Midbrain (tissue), 1 donor: ENCODE measurements at regions not wholly inside any gene's neighbourhood (a gene's known extent, or its start where the extent isn't known, plus 50 kb on each side); places are given as distances from the start of the nearest gene placed in this dataset.

ENCODE experiments used
- DNase-seq: peaks from one replicate; lab custom pipeline; 2025; lab: John Stamatoyannopoulos, UW

DNA sequence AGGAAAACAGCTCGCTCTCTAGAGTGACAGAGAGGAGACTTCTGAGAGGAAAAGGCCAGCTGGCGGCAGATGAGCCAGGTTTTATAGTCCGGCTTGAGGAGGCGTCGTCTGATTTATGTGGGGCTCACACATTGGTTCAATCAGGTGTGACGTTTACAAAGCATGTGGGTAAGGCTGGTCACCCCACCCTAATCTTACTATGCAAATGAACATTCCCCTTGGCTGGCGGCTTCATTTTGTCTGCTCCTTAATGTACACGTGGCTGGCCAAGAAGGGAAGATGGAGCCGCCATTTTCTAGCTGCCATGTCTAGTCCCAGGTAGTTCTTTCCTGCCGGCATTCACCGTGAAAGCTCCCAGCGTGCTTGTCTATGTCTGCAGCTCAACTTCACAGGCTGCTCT lies 299.1 kb upstream of the SPRED2 start:
- no peak for DNase-seq

DNA sequence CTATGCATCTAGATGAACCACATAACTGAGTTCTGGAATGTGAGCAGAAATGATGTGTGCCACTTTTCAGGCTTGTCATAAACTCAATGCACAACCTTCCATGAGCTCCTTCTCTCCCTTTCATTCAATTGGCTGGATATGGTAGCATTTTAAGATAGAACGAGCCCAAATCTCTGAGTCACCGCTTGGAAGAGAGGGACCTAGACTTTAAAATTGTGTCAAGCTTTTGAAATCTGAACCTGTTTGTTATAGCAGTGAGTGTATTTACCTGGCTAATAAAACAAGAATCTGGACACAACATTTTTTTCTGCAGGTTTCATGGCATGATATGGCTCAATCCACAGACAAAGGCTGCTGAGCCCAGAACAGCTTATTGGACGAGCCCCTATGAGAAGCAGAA lies 297.8 kb upstream of the SPRED2 start:
- no peak for DNase-seq

DNA sequence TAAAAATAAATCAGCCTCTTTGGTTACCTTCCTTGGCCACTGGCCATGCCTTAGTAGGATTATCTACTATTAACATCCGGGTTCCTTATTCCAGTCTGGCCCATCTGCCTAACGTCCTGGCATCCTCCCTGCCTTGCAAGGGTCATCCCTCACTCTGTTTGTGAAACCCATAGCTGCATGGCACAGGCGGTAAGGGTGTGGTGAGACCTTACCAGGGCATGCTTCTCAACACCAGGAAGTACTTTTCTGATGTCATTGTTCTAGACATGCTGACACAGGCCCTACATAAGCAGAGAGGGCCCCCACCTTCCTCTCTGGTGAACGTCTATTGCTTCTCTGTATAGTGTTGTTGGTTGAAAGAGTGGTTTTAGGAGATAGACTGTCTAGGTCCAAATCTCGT lies 296.8 kb upstream of the SPRED2 start:
- no peak for DNase-seq

DNA sequence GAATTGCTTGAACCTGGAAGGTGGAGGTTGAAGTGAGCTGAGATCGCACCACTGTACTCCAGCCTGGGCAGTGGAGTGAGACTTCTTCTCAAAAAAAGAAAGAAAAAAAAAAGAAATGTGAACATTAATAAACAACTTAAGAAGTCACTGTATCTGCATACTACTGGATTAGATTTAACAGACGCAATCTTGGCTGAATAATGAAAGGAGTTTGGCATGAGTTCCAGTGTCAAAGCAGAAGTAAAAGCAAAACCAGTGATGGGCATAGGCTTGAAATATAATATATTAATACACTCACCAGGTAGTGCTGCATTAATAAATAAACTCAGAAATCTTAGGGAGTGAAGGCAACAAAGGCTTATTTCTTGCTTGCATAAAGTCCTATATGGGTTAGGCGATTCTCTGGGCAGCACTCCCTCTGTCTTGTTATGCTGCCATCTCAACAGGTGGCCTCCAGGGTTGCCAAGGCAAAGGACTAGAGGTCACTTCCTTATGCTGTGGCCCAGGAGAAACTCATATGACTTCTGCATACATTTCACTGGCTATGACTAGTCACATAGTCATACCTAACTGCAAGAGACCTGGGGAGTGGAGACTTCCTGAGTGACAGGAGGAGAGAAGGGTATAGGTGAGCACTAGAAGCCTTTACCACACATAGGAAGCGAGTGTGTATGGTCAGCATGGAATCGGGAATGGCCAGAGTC lies 296.2 kb upstream of the SPRED2 start:
- DNase-seq, result no peak

DNA sequence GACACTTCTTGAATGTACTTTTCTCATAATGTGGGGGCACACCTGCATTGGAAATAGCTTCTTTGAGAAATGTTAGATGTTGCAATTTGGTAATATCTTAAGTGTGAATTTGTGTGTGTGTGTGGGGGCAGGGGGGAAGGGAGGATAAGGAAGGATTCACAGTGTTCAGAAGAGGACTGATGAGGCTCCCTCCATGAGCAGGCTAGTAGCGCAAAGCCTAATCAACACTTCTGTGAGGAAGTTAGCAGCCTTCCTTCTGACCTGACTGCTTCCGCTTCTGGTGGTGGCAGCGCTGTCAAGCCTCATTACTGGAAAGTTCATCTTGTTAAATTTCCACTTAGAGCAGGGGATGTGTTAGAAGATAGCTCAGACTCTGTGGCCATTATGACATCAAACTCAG lies 295.4 kb upstream of the SPRED2 start:
- no peak for DNase-seq

DNA sequence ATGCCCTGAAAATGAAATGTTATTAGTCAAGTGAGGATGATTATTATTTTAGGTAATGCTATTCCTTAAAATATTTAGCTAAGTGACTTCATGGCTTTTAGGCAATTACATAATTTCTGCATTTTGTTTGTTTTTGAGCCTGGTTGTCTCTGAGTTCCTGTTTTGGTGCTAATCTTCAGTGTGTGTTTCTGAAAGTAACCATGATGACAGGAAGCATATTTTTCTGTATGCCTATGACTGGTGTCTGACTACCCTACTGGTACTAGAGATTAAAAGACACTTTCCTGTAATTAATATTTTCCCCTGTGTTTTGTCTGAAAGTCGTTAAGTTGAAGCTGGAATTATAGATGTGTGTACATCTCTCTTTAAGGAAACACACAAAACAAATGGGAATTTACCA lies 295.0 kb upstream of the SPRED2 start:
- no peak for DNase-seq

DNA sequence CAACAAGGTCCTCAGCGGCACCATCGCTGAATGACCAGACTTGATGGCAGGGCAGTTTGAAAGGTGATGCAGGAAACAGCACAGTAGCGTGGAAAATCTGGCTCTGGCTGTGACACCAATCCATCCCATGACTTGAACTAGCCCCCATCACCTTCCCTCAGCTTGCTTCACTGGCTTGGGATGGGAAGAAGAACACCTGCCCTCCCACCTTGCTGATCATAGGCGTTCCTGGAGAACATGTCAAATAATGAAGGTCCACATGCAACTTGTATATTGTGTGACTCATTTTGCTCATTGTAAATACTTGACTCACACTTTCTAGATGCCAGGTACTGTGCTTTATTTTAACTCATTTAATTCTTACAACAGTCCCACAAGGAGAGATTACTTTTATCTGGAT lies 292.4 kb upstream of the SPRED2 start:
- no peak for DNase-seq

DNA sequence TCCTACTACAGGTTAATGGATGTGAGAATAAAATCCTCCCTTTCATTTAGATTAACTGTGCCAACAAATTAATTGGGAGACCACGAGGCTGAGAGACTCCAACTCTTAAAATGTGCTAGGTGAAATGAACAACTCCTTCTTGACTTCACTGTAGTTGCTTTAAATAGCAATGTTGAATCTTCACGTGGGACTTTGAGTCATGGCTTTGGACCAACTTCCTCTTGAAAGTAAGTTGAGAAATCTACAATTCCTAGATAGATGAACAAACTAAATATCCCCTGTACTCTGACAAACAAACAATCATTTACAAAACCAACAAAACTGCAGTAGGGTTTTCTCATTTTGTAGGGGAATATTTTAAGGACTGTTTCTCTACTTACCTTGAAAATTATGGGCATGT lies 291.9 kb upstream of the SPRED2 start:
- no peak for DNase-seq

DNA sequence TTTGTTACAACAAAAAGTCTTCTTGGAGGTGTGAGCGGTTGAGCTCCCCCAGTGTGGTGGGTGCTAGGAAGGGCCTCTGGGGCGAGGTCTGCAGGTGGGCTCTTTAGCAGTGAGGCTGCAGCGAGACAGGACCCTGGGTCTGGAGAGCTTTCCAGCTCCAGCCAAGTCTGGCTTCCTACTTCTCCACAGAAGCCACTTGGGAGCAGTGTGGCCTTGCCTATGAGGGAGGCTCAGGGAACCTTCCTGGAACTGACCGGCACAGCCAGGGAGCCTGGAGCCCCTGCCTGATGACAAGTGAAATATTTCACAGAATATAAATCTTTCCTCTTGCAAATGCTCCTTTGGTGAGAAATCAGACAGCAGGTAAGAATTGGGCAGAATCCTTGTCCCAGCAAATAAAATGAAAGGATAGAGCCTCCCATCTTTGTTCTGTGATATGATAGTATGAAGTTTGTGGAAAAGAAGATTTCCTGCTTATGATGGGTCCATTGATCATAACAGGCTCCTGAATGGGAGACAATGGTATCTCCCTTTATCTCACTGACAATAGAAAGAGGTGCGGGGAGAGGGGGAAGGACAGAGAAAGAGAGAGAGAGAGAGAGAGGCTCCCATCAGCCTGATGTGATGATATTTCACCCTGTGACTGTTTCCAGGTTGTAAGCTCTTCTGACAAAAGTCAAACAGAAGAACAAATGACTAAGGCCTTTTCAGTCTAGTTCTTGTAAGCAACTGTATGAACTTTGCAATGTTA lies 289.8 kb upstream of the SPRED2 start:
- DNase-seq, result peak; percentile 7

DNA sequence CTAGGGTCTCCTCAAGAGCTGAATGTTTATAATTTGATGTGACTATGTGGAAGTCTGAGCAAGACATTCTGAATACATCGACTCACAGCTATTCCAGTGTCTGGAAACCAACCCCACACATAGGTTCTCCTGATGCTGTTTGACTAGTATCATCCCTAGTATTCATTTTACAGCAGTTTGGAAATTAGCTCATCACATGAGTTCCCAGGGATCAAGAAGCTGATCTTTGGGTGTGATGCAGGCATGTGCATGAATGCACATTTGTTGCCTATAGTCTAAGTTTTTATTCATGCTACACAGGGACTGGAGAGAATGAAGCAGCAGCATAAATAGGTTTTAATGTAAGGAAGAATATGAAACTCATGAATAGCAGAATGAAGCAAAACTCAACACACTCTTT lies 284.3 kb upstream of the SPRED2 start:
- no peak for DNase-seq

DNA sequence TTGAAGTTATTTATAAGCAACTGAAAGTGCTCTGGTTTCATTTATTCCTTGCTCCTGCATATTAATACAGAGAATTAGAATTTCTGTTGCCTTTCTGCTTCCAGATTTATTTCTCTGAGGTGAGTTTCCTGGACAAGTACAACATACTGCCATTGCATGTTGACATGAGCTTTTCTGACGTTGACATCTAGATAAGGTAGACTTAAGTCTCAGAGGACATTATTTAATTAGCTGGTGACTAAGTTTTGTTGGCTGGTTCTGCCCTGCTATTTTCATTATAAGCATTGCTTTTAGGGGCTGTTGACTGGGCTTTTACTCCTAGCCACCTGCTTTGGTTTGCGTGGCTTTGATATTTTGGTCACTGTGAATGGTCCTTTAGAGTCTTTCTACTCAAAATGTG lies 282.9 kb upstream of the SPRED2 start:
- no peak for DNase-seq

DNA sequence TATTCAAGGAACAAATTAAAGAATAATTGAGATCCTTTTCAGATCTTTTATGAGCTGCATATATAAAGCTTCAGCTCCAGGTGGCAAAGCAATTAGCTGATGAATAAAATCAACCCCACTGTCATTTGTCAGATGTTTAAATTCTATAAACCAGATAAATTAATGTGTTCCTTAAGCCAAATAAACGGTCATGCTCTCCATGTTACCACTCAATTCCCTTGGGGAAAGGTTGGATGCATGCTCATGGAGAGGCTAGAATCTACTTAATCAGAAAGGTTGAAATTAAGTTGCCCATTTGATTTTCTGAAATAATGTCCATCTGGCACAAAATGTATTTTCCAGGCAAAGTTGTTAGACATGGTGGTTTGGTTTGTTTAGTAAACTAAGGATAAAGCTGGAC lies 282.5 kb upstream of the SPRED2 start:
- DNase-seq, result no peak

DNA sequence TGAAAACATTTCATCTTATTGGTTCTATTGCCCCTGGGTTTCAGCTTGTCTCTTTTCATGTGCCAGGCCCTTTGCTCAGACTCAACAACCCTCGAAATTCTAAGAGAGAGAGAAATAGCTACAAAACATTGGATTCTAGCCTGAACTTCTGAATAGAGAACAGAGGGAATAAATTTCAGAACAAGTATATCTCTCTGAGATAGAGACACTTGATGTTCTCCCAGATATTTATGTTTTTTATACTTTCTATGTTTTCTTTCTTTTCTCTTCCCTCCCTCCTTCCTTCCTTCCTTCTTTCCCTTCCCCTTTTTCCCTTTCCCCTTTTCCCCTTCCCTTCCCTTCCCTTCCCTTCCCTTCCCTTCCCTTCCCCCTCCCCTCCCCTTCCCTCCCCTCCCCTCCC lies 279.5 kb upstream of the SPRED2 start:
- DNase-seq, result no peak

DNA sequence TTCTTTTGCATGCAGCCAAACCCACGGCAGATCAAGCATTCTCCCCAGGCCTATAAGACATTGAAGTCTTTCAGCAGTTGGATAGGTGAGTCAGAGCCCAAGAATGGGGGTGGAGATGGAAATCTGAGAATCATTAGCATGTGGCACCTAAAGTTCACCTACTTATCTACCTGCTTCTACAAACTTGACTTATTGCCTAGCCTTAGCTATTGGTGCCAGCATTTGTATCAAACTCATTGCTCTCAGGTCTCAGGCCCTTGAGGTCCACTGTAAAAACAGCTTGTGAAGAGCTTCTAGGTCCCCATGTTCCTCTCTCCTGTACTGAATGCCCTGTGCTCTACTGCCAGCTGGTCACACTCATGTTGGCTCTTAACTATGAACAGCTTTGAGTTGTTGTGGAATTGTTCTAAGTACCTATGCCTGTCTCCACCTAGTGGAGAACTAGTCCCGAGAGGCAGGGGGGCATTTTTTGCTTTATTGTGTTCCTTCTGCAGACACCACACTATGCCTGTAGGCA lies 278.4 kb upstream of the SPRED2 start:
- no peak for DNase-seq

DNA sequence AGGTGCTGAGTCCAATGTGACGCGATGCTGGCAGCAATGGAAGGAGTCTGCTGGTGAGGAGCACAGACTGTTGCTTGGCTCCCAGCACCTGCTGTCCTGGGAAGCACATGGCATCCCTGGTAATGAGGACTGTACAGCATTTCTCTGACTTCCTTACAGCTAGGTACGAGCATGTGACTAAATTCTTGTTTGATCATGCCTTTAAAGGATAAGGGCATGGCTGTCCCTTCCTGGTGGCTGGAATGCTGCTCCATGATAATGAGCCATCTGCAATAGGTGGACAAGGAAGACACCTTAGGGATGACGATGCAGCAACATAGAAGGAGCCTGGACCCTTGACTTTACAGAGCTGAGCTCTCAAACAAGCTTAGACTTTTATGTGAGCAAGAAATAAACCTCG lies 278.0 kb upstream of the SPRED2 start:
- DNase-seq, result no peak

DNA sequence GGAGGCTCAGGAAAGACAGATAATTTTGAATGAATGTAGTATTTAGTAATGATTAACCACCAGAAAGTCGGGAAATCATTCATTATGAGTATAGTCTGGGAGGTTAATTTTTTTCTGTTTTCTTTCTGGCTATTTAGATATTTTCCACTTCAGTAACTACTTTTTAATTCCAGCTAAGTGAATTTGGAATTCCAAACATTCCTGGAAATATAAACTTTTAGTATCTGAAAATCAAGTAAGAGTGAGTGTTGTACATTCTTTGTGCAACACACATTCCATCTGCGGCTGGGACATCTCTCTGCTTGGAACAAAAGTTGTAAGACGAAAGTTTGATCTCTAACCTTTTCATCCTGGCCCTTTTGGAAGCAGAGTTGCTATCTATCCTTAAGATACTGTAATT lies 275.7 kb upstream of the SPRED2 start:
- no peak for DNase-seq

DNA sequence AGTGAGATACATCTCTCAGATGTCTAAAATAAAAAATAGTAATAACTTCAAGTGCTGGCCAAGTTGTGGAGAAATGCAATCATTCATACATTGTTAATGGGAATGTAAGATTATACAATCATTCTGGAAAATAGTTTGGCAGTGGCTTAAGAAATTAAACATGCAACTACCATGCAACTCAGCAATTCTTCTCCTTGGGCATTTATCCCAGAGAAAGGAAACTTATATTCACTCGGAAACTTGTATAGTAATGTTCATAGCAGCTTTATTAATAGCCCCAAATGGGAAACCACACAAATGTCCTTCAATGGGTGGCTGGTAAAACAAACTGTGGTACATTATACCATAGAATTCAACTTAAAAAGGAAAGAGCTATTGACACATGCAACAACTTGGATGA lies 274.0 kb upstream of the SPRED2 start:
- no peak for DNase-seq

DNA sequence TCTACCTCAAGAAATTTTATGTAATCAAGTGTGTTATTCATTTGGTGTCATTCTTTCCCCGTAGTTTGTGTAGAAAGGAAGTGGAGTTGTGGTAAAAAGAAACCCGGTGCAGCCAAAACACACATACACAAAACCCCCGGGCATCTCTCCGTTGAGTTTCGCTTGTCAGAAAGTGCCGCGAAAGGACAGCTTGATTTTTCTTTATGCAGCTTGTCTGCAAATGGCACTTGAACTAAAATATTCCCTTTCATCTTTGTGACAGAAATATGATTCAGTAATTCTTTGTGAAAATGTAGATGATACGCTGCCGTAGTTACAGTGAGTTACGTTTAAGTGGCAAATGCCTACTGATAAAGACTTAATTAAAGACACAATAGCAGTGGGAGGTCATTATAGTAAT lies 268.8 kb upstream of the SPRED2 start:
- DNase-seq, result no peak

DNA sequence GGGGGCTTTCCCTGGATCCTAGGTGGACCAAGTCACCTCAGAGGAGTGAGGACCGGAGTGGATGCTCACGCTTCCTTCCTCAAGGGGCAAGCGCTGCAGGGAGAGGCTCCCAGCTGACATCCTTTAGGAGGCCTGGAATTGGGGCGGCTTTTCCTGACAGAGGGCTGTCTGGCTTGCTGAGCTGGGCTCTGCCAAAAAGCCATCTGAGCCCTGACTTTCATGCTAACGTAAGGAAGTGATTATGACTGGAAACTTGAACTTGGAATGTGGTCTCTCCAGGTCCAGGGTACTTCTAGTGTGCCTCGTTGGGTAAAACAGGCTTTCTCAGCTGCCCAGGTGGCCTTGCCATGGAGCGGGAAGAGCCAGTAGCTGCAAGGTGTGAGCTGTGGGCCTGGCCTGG lies 268.3 kb upstream of the SPRED2 start:
- DNase-seq, result no peak

DNA sequence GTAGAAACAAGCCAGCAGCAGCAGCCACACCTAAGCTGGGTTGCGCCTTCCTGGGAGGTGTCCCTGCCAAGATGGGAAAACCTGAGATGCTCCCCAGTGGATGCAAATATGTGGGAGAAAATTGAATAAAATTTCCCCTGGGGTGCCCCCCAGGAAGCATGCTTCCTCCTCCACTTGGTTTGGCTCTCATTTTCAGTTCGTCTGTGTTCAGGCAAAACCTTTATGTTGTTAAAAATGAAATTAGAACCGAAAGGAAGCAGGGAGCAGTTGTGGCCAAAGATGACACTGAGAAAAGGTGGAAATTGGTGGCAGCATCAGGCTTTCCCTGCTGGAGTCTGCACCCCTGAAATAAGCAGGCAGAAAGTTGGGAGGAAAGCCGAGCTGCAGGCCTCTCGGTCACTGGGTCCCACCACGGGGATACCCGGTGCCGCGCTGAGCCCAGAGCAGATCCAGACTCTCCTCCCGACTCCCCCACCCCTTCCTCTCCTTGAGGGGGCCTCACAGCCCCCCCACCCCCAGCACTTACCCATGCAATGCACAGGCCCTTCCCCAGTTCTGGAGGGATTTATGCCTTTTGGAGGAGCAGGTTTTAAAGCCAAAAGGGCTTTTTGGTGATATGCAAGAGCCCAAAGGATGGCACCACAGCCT lies 267.7 kb upstream of the SPRED2 start:
- no peak for DNase-seq

DNA sequence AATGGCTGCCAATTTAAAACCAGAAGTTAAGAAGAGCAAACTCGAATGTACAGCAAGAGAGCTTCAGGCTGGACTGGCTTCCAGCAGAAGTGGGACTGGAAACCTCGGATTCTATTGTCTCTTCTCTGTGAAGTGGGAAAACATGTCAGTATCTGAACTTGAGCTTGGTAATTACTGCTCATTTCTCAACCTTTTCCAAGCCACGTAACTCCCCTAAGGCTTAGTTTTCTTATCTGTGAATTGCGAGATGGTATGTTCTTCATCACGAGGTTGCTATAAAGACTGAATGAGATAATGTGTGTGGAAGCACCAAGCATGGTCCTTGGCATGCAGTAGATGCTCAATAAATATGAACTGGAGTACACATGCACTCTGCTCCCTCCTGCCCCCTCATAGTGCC lies 259.4 kb upstream of the SPRED2 start:
- no peak for DNase-seq

DNA sequence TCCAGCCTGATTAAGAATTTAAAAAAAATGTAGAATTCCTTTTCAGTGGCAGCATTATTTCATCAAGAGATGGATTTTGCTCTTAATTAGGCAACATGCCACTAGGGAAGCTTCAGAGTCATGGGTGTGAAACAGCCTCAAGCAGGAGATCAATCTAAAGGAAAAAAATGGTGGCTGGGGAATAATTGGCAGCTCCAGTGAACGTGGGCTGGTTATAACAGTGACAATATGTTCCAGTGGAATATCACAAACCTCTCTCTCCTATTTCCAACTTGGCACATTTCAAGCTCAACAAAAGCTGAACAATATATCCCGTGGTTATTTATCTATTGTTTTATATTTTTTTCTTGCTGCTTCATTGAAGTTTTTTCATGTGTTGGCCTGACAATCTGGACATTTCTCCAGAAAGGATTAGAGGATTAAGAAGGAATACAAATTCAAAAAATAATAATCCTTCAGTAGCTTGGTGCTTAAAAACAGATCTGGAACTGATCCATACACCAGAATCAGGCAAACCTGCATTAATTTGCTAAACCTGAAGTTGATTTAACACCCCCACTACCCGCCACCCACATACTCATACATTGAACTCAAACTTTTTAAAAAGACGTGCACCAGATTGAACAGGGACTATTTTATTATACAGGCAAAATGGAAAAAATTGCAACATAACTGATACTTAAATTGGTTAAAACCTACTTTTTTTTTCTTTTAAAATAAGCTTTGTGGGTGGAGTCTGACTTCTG lies 255.9 kb upstream of the SPRED2 start:
- DNase-seq, result no peak

DNA sequence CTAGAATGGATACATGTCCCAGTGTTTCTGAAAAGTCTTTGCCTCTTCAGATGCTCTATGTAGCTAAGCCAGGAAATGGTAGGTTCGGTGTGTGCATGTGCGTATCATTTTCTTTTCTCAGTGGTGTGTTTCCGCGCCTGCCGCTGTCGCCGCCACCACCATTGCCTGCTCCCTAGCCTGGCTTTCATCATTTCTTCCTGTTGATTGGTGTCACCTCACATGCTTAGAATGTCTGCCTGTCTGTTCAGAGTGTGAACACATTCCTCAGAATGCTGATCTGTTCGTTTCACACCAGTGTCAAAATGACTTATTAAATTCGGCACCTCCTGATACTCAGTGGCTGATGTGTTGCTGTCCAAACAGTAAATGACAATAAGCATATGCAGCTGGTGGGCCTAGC lies 255.2 kb upstream of the SPRED2 start:
- no peak for DNase-seq
